Erythroblast (primary cell): ENCODE measurements at regions not wholly inside any gene's neighbourhood (a gene's known extent, or its start where the extent isn't known, plus 50 kb on each side); places are given as distances from the start of the nearest gene placed in this dataset.

Source experiments
- DNase-seq, 2 experiments: peaks; one replicate each; lab custom pipeline; 2025; lab: John Stamatoyannopoulos, UW
- GATA1 ChIP-seq: IDR thresholded peaks from 2 replicates; pipeline ENCODE4 v1.6.1; 2011; ENCODE audit warnings: low read depth, mild to moderate bottlenecking, control low read depth, low read length, moderate library complexity
- POLR2A ChIP-seq: IDR thresholded peaks from 2 replicates; pipeline ENCODE4 v1.6.1; 2011; ENCODE audit warnings: mild to moderate bottlenecking, low read length

DNA sequence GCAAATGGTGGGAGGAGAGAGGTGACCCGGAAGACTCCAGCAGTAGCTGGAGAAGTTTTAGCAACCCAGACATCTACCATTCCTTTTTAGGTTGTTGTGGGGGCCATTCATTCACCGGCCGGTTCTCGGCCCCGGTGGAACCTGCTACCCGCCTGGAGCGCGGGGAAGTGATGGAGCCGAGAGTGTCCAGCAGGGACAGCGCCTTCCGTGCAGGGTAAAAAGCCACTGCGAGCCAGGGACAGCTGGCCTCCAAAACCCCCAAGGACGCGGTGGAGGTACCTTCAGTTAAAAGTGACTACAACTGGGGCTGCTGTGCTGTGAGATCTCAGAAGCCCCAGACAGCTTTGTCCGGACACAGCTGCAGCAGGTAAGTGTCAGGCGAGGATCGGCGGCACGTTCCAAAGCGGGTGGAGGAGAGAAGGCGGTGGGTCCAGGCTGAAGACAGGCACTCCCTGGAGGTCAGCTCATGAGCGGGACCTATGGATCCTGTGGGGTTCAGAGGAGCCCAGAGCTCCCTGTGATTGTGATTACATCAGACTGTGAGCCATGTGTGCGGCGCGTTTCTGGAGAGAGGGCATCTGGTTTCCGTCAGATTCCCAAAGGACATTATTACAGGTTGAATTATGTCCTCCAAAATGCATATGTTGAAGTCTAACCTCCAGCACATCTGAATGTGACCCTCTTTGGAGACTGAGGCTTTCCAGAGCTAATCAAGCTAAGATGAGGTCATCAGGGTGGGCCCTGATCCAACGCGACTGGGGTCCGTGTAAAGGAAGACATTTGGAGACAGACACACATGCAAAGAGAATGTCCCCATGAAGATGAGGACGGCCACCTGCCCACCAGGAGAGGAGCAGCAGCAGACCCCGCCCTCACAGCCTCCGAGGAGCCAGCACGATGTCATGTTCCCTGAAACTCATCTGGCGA lies 276.3 kb downstream of the EIPR1 start:
- TF ChIP-seq POLR2A: no peak
- TF ChIP-seq GATA1: no peak
- no peak for DNase-seq

DNA sequence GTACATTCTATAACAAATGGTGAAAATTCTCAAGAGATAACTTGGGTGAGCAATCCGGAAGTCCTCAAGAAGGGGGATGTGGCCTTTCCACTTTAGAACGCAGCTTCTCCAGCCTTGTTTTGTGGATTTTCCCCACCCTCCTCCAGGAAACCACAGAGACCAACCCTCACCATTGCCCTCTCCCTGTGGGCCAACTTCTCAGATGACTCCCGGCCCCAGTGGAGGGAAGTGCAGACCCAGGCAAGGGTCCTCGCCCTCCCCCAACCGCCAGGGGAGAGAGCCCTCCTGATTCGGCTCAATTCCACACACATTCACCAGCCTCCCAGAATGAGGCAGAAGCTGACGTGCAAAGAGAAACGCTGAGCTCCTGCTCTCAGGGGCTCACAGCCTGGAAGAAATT lies 277.2 kb downstream of the EIPR1 start:
- TF ChIP-seq POLR2A: no peak
- no peak for TF ChIP-seq GATA1
- no peak for DNase-seq

DNA sequence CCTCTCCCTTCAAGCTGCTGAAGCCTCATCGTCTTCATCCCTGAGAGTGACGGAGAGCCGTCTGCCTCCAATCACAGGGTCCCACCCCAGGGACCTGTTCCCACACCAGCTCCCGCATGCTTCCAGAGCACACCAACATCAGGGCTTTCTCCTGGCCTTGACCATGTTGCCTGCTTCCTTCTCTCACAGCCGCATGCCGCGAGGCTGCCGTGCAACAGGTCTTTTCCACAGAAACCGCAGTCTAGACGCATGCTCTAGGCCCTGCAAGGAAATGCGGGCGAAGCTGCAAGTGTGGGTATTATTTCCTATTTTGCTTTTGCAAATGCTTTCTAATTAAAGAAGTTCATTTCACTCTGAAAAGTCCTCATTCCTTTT lies 277.8 kb downstream of the EIPR1 start:
- DNase-seq: no peak
- TF ChIP-seq POLR2A (no peak), GATA1 (no peak)

DNA sequence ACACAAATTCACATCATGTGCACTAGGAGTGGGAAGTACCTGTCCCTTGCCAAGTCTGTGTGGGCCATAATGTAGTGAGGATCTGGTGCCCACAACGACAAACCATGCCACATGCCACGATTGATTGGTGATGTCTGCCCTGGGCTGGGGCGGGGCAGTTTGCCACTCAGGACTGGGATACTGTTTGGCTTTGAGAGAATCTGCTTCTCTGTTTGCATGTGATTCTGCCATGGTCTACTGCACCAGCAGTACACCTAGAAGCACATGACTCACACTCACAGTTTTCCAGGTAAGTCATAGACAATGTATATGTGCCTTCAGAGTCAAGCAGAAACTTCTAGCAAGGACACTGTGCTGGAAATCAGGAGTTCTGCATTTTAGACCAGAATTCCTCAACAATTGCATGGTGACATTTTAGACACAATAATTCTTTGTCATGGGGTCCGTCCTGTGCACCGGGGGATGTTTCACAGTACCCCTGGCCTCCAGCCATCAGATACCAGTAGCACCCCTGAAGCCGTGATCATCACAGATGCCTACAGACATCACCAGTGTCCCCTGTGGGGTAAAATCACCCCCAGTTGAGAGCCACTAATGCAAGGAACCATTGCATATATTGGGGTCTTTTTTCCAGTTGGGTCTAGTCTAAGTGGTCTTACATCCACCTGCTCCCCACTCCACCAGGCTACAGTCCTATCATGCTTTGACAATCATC lies 278.3 kb downstream of the EIPR1 start:
- DNase-seq: no peak
- TF ChIP-seq GATA1: no peak
- no peak for TF ChIP-seq POLR2A

DNA sequence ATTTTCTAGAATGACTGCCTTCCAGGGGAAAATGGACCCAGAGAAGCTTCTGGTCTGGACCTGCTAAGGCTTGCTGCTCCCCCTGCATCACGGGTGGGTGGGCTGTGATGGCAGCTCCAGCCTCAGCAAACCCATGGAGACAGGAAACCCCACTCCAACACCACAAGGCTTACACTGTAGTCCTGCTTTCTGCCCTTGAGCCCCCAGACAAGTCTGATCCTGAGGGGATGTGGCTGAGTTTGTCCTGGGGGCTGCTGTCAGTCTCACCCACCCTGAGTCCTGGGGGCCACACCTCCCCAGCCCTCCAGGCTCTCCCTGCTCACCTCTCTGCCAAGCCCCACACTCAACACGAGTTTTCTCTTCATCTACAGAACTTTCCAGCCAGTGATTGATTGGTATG lies 279.4 kb downstream of the EIPR1 start:
- DNase-seq: no peak
- TF ChIP-seq POLR2A (no peak), GATA1 (no peak)

DNA sequence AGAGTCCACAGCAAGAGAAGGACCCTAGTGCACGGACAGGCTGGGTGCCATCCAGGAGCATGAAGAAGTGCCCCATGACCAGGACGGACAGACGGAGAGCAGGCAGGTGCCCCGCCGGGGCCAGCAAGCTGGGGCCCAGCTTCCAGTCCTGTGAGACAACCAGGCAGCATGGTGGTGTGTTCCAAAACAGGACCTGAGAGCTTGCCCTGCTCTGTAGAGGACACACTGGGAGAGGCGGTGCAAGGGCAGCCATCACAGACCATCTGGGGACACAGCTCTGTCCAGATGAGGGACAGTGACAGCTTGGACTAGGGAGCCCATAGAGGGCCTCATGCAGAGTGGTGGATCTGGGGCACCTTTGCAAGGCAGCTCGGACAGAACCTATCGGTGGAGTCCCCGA lies 279.8 kb downstream of the EIPR1 start:
- TF ChIP-seq POLR2A: no peak
- TF ChIP-seq GATA1: no peak
- DNase-seq: no peak

DNA sequence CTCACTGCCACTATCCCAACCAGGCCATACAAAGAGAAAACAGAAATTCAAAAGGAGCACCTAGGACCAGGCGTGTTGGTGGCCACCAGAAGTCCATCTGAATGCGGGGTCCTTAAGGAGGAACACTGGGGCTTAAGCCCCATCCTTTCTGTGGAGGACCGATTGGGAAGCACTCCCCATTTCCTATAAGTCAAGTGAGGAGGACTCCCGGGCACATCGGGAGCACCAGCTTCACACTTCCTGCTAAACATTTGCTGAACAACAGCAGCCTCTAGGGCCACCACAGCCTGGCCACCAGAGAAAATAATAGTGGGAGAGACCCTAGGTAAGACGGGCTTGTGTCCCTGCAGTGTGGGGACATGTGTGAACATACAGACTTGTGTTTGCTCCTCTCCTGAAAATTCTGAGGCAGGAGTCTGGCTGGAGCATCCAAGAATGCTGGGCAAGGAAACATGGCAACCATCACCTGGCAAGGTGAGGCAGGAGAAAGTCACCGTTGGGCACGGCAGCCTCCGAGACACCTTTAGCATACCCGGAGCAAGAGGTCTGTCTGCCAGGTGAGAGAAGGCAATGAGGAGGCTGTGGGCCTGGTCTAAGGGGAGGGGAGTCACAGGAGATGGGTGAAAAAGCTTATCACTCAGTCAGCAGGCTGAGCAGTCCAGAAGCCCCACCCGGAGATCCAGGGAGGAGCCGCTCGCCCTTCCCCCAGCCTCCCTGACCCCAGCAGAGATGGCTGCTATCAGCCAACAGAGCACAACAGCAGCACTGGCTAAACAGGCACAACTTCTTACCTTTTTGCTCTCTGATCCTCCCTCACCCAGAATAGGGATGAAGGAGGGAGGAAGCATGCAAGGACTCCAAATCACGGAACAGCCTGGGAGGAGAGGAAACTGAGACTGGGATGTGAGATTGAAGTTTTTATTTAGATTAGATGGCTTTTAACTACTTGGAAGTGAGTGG lies 282.3 kb downstream of the EIPR1 start:
- no peak for TF ChIP-seq GATA1
- no peak for TF ChIP-seq POLR2A
- DNase-seq: peak; percentile 87 to 93

DNA sequence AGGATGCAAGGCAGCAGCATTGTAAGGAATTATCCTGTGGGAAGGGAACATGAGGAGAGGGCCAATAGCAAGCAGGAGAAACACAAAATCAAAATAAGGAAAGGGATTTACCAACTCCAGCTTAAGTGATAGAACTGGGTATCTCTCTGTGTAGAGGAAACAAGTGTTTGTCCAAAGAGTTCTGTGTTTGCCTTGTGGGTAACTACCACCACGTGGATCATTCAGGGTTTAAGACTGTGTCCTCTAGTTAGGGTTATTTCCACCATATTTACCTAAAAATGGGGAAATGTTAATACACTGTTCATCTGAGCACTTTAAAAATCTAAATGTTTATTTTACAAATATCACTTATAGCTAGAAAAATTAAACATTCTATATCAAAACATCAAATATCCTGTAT lies 283.3 kb downstream of the EIPR1 start:
- TF ChIP-seq POLR2A (no peak), GATA1 (no peak)
- no peak for DNase-seq

DNA sequence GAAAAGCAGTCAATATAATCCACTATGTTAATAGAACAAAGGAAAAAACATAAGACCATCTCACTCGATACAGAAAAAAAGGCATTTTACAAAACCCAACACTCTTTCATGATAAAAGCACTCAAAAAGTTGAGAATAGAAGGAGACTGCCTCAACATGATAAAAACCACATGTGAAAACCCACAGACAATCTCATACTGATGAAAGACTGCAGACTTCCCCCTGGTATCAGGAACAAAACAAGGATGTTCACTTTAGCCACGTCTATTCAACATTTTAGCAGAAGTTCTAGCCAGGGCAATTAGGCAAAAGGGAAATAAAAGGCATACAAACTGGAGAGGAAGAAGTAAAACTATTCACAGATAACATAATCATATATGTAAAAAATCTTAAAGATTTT lies 285.9 kb downstream of the EIPR1 start:
- DNase-seq: no peak
- TF ChIP-seq GATA1: no peak
- TF ChIP-seq POLR2A: no peak

DNA sequence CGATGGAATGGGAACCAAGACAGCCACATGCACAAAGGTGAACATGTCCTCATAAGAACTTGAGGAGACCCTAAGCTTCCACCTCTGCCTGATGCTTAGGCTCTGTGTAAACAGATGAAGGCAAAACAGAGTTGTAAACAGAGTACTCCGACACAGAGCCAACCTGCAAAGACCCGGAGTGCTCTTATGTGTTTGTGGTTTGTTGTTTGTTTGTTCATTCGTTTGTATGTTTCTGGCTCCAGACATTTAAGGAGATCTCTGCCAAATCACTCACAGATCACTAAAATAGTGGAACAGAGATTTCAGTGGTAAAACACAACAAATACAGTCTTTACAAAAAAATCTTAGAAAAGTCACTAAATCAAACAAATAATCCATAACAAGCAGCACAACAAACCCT lies 294.9 kb downstream of the EIPR1 start:
- no peak for DNase-seq
- TF ChIP-seq POLR2A (no peak), GATA1 (no peak)

DNA sequence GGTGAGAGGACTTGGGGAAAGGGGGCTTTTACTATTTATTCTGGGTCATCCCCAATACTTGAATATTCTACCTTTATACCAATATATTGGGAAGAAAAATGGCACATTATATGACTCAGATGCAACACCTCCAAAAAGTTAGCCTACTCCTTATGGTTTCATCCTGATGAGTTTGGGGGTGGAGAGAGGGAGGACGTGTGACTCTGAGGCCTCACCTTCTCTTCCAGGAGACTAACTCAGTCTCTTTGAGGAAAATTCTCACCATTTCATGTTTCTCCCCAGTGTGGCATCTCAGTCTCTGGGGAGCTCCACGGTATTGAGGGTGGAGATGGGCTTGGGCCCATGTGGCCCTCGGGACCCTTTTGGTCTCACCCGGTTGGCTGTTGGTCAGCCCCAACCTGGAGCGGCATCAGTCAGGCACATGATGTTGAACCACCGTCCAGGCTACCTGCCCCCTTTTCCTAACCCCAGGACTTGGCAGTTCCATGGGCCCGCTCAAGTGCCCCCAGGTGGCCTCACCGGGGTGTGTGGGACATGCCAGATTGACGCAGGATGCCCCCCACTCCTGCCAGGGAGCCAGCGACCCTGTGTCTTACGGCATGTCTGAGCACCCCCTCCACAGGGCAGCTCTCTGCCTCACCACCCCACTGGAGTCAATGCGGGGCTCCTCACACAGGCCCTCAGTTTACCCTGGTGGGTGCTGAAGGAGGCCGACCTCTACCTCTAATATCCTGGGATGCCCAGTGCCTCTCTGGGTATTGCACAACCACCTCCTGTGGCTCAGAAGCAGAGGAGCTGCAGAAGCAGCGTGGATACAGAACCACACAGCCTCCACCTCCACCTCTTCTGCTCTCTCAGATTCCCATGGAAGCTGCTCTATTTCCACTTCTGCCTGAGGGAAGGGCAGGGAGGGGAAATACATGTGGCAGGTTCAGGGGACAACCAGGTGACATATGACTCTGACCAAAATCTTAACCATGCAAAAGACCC lies 297.4 kb downstream of the EIPR1 start:
- no peak for DNase-seq
- TF ChIP-seq POLR2A (no peak), GATA1 (no peak)

DNA sequence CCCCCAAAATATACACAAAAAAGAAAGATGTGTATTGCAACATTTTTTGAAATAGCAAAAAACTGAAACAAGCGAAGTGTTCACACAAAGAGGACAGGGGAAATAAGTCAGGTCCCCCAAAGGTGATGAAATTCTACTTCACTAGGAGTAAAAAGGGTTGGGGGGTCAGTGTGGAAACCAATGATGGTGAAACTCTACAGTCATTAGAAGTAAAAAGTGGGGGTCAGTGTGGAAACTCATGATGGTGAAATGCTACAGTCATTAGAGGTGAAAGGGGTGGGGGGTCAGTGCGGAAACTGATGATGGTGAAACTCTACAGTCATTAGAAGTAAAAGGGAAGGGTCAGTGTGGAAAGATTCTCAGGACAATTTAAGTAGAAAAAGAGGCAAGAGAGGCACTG lies 298.2 kb downstream of the EIPR1 start:
- TF ChIP-seq GATA1 (no peak), POLR2A (no peak)
- DNase-seq: no peak
